Endometrium (tissue), 2 donors: ENCODE measurements at regions not wholly inside any gene's neighbourhood (a gene's known extent, or its start where the extent isn't known, plus 50 kb on each side); places are given as distances from the start of the nearest gene placed in this dataset.
"Not testable (repeated sequence)": the region's sequence is repeated elsewhere in the genome, so short reads cannot be mapped to it uniquely, and the experiment has no call there.

Experiments used
- FAIRE-seq: peaks from 2 replicates; lab custom pipeline; 2012; peaks lifted over from hg19 to GRCh38; lab: Jason Lieb, UNC
- donor health status: control.
- donor health status: control.

- FAIRE-seq = no peak
Observed at GRCh38 chr10:62590306-62590705, 214.2 kb upstream of the ADO start.

- no peak for FAIRE-seq
Observed at GRCh38 chr10:62594093-62594520, 210.4 kb upstream of the ADO start.

GRCh38 chr10:62597226-62597625 lies 207.3 kb upstream of the ADO start:
- no peak for FAIRE-seq

DNA sequence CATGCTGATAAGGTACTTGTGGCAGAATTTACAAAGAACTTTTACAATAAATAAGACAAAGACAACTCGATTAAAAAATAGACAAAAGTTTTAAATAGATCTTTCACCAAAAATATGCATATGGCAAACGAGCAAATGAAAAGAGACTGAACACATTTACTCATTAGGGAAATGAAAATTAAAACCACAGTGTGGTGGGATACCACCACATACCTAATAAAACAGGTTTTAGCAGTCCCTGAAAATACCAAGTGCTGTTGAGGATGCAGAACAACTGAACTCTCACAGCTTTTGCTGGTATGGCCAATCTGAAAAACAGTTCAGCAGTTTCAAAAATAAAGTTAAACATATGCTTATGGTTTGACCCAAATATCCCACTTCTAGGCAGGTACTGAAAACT lies 205.4 kb upstream of the ADO start:
- no peak for FAIRE-seq

- not testable (repeated sequence) for FAIRE-seq
Observed at GRCh38 chr10:62606551-62606950, 198.0 kb upstream of the ADO start.

GRCh38 chr10:62608189-62608875 lies 196.2 kb upstream of the ADO start:
- FAIRE-seq = not testable (repeated sequence)

- FAIRE-seq = no peak
Observed at GRCh38 chr10:62610649-62611229, 193.8 kb upstream of the ADO start.

DNA sequence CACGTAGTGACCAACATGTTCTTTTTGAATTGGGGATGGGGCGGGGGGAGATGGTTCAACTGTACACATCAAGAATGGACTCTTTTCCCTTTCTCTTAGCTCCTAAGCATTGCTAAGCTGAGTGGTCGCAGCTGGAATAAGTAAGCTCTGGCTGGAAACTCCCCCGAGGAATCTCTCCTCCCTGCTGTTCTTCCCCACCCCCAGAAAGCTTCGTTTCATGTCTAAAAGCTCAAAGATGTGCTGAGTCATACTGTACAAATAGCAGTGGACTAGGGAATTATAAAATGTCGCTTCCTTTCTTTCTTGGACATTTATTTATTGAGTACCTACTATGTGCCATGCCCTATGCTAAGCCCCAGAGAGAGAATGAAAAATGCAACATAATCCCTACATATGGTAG lies 191.1 kb upstream of the ADO start:
- FAIRE-seq = no peak

DNA sequence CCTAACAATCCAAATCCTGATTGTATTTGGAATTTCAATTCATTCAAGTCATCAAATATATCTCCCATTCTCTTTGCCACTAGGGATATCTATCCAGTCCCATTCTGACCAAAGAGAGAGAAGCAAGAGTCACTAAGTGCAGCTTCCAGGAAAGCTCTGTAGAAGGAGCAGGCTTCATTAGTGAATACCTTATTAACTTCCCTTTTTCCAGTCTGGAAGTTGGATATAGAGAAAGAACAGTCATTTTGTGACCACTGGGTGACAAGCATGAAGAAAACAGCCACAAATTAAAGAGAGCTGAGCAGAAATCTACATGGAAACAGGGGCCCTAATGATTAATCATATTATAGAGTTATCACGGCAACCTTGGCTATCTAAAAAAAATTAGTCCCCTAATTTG lies 190.7 kb upstream of the ADO start:
- FAIRE-seq = no peak

GRCh38 chr10:62614389-62615157 lies 189.9 kb upstream of the ADO start:
- FAIRE-seq = no peak

DNA sequence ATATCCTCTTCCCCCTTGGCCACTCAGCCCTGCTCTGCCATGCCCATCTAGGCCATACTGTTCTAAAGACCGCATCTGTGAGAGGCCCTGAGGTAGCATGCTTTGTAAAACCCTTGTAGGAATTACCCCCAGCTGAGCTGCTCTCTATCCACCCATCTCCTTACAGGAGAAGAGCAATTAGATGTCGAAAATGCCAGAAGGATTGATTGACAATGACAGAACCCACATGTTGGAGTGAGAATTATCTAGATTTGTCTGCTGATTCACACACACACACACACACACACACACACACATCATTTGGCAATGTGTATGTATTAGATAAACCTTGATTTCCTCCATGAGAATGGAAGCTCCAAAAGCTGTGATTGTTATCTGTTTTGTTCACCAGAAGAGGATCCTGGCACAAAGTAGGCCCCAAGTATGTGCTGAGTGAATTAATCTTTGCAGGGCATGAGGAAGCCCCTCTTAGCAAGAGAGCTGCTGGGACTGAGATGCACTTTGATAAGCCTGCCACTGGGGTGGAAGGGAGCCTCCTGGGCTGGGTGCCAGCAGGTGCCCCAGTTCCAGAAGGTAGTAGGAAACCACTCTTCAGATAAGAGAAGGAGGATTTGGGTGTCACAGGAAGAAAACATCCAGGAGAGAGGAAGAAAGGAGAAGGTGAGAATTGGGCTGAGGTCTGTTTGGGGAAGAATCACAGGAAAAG lies 187.5 kb upstream of the ADO start:
- FAIRE-seq = no peak

- no peak for FAIRE-seq
Observed at GRCh38 chr10:62617652-62618051, 186.9 kb upstream of the ADO start.

DNA sequence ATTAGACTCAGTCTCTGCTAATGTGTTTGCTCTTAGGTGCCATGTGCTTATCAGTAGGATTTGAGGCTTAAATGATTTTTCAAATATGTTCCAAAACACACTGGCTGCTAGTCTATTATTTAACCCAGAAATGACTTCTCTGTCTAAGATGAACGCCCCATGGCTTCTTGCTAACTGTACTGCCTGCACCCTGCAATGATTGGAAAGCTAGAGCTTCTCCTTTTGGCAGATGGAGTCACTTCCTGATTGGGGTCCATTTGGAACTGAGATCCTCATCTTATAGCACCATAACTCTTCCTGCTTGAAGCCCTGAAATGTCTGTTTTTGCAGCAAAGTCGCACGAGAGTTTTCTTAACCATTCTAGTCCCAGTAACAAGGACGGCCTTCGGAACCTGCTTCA lies 186.5 kb upstream of the ADO start:
- FAIRE-seq = no peak

DNA sequence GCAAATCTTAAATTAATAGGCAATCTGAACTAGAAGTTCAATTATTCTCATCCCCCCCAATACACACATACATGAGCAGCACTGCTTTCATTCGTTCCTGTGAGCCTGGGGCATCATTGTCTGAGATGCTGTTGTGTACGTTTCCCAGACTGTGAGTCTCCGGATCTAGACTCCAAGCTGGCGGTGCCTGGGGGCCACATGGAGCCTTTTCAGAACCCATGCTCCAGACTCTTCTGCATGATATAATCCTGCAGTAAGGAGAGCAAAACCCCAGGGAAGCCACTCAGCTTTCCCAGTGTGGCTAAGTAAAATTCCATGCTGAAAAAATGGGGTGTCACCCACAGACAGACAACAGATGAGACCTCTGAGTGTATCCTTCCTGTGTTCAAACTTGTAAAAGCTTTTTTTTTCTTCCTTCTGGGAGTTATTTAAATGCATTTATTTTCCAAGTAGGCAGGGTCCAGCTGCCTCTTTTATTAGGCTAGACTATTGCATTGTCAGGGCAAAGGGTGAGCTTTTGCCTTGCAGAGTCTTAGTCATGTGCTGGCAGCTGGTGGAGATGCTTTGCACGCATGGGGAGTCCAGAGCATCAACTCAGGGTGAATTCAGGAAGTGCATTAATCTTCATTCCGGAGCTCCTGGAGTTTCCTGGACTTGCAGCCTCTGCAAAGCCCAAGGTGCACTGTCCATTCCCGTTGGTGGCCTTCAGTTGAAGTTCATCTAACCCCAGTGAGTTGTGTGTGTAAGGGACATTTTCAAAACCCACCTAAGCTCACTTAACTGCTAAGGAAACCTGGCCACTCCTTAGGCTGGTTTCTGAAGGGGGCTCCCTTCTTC lies 185.7 kb upstream of the ADO start:
- no peak for FAIRE-seq

DNA sequence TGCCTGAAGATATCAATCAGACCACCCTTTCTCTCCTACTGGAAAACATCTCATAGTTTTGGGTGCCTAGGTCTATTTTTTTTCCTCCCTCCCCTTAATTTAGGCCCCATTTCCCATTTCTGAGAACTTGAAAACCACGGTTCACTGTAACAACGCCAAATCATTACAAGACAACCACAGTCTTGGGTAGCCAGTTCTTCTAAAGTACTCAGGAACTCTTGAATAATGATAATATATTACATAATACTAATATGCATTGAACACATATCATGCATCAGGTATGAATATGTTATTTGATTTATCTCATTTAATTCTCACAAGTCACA lies 185.1 kb upstream of the ADO start:
- FAIRE-seq = no peak

GRCh38 chr10:62620491-62620890 lies 184.0 kb upstream of the ADO start:
- FAIRE-seq = no peak

- no peak for FAIRE-seq
Observed at GRCh38 chr10:62623223-62623622, 181.3 kb upstream of the ADO start.

GRCh38 chr10:62625484-62625883 lies 179.0 kb upstream of the ADO start:
- FAIRE-seq = peak; percentile 76

DNA sequence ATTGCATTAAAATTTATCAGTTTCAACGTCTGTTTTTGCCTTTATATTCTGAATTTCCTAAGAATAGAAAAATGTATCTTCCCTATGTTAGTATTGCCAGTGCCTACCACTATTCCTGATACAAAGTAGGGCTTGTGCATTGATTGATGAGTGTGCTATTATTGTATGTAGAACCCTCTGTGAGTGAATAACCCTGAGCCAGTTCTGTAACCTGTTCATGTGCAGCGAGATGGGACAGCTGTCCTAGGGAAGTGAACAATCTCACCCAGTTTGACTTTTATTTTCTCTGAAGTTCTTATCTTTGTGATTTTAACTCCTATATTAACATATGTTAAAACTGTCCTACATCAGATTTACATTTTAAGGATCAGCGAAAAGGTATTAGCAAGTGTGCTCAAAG lies 178.4 kb upstream of the ADO start:
- FAIRE-seq = no peak

DNA sequence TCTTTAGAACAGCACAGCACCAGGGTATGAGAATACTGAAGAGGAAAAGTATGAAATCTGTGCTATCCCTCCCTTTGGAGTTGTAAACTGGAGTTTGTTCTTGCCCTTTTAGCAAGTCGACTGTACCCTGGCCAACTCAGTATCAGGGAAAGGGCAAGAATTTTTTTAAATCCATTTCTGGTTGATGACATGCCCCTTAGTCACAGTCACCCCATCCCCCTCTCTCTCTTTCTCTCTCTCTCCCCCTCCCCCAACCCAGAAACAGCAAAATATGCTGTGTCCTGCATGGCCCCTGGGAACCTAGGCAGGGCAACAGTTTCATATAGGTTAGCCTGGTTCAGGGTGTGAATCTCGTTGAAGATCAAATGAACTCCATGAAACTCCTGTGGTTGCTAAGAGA lies 177.7 kb upstream of the ADO start:
- no peak for FAIRE-seq

GRCh38 chr10:62627983-62628382 lies 176.5 kb upstream of the ADO start:
- FAIRE-seq = no peak

DNA sequence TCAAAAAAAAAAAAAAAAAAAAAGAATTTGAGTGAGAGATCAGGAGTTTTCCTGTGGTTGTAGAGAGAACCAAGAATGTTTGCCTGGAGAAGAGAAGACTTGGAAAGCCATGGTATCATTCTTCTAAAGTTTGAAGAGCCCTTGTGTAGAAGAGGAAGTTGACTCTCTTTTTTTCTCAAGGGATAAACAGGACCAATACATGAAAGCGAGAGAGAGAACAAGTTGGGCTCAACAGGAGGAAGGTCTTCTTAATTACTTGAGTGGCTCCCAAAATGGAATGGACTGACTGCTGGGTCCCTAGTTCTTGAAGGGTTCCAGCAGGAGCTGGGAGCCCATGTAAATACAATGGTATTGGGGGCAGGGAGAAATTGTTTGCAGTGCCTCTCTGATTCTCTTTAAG lies 173.3 kb upstream of the ADO start:
- FAIRE-seq = no peak
